H1 (cell line): ENCODE measurements at regions not wholly inside any gene's neighbourhood (a gene's known extent, or its start where the extent isn't known, plus 50 kb on each side); places are given as distances from the start of the nearest gene placed in this dataset.

ENCODE experiments used
- CTBP2 ChIP-seq: IDR thresholded peaks from 2 replicates; pipeline ENCODE4 v1.7.0; 2011; ENCODE audit warnings: borderline replicate concordance, mild to moderate bottlenecking, moderate library complexity, mixed read lengths, low read length; ENCODE audit not compliant: insufficient read depth, insufficient read length
- EGR1 ChIP-seq: IDR thresholded peaks from 2 replicates; pipeline ENCODE4 v1.6.1; 2011; ENCODE audit warnings: low read depth, low read length, borderline replicate concordance
- EP300 ChIP-seq, 2 experiments: IDR thresholded peaks; 1 replicate in 1 of 2; 2 replicates in 1 of 2; pipeline ENCODE4 v1.6.1; 2011 to 2012; ENCODE audit warnings: low read depth in 2 of 2, low read length in 2 of 2, mild to moderate bottlenecking in 2 of 2, borderline replicate concordance in 1 of 2, inconsistent platforms in 1 of 2, moderate library complexity in 1 of 2
- KDM5A ChIP-seq: fragments of 200-600 bp; IDR thresholded peaks from 2 replicates; pipeline ENCODE4 v1.7.1; 2012; ENCODE audit warnings: mild to moderate bottlenecking, low read length, inconsistent platforms, mixed read lengths
- NANOG ChIP-seq: IDR thresholded peaks from 2 replicates; pipeline ENCODE4 v1.6.1; 2011; ENCODE audit warnings: low read length, low read depth, mild to moderate bottlenecking, inconsistent platforms; ENCODE audit not compliant: insufficient read depth, poor library complexity, severe bottlenecking

- TF ChIP-seq EP300 (IDR thresholded peaks at IDR 0.05; ENCODE audit: borderline replicate concordance in 1 of 2, low read depth in 2 of 2, low read length in 2 of 2) (no peak), KDM5A (no peak), CTBP2 (no peak), EGR1 (no peak), NANOG (no peak)
These were observed 58.0 kb upstream of the GATA5 start (continued) for GRCh38 chr20:62533591-62534495.
